ENCODE measurements at regions not wholly inside any gene's neighbourhood (a gene's known extent, or its start where the extent isn't known, plus 50 kb on each side); places are given as distances from the start of the nearest gene placed in this dataset.

DNA sequence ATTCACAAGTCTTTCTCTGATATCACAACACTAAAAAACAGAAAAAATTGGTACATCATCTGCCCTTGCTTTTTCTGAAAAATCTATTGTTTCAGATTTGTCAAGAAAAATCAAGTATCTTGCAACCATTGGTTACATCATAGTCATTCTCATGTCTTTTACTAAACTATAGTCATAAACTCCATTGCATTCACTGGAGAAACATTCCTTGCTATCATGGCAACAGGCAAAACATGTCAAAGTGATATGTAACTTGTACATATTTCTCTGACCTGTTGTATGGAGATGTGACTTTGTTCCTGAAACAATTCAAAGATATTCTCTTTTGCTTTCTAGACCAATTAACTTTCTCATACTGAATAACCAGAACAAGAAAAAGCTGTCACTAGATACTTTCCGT, 121.9 kb upstream of the ANK2 start:
- Histone ChIP-seq H3K9ac (ENCODE audit: low read depth in 1 of 2, low read length in 2 of 2) (no peak overlapping the region), H3K27ac (ENCODE audit: low read depth, low read length) (no peak overlapping the region), H3K27me3 (ENCODE audit: control insufficient read depth in 1 of 2, insufficient read depth in 2 of 2, low read length in 2 of 2) (no peaks in the 10 kb centered on the region), H3K4me1 (ENCODE audit: control insufficient read depth in 1 of 2, insufficient read depth in 2 of 2, low read length in 2 of 2) (no peaks in the 10 kb centered on the region), H3K4me3 (ENCODE audit: low read depth in 1 of 2, low read length in 2 of 2) (no peak overlapping the region), H3K9me3 (ENCODE audit: control insufficient read depth in 1 of 2, low read length in 2 of 2) (no peaks in the 10 kb centered on the region), H3K36me3 (ENCODE audit: control insufficient read depth in 1 of 2, insufficient read depth in 2 of 2, low read length in 2 of 2) (no peaks in the 10 kb centered on the region)

DNA sequence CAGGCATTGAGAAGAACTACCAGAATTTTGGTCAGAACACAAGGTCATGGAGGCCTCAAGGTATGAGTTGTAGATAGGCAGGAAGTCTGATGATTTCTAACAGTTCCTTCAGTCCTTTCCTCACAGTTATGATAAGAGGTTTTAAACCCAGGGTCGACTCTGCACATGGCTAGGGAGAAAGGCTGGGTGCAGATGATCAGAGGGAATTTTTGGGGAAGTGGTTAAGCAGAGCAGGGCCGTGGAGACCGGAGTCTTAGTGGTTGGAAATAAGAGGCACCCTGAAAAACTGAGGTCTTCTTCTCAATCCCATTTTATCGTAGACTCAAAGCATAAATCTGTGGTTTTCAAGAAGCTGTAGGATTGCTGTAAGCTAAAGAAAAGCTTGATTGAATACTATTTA, 118.5 kb upstream of the ANK2 start:
- Histone ChIP-seq H3K9ac (ENCODE audit: low read depth in 1 of 2, low read length in 2 of 2) (no peak overlapping the region), H3K27ac (ENCODE audit: low read depth, low read length) (no peak overlapping the region), H3K36me3 (ENCODE audit: control insufficient read depth in 1 of 2, insufficient read depth in 2 of 2, low read length in 2 of 2) (no peaks in the 10 kb centered on the region), H3K4me3 (ENCODE audit: low read depth in 1 of 2, low read length in 2 of 2) (no peak overlapping the region), H3K9me3 (ENCODE audit: control insufficient read depth in 1 of 2, low read length in 2 of 2) (no peaks in the 10 kb centered on the region), H3K27me3 (ENCODE audit: control insufficient read depth in 1 of 2, insufficient read depth in 2 of 2, low read length in 2 of 2) (no peaks in the 10 kb centered on the region), H3K4me1 (ENCODE audit: control insufficient read depth in 1 of 2, insufficient read depth in 2 of 2, low read length in 2 of 2) (no peaks in the 10 kb centered on the region)

- Histone ChIP-seq H3K36me3 (ENCODE audit: control insufficient read depth in 1 of 2, insufficient read depth in 2 of 2, low read length in 2 of 2) (no peaks in the 10 kb centered on the region), H3K27ac (ENCODE audit: low read depth, low read length) (no peak overlapping the region), H3K27me3 (ENCODE audit: control insufficient read depth in 1 of 2, insufficient read depth in 2 of 2, low read length in 2 of 2) (no peaks in the 10 kb centered on the region), H3K9ac (ENCODE audit: low read depth in 1 of 2, low read length in 2 of 2) (no peak overlapping the region), H3K4me3 (ENCODE audit: low read depth in 1 of 2, low read length in 2 of 2) (no peak overlapping the region), H3K4me1 (ENCODE audit: control insufficient read depth in 1 of 2, insufficient read depth in 2 of 2, low read length in 2 of 2) (no peaks in the 10 kb centered on the region), H3K9me3 (ENCODE audit: control insufficient read depth in 1 of 2, low read length in 2 of 2) (no peaks in the 10 kb centered on the region)
Measured at GRCh38 chr4:112933790-112934189, 115.7 kb upstream of the ANK2 start.

GRCh38 chr4:112938461-112939058, 110.9 kb upstream of the ANK2 start:
- Histone ChIP-seq H3K27me3 (ENCODE audit: control insufficient read depth in 1 of 2, insufficient read depth in 2 of 2, low read length in 2 of 2) (no peaks in the 10 kb centered on the region), H3K9ac (ENCODE audit: low read depth in 1 of 2, low read length in 2 of 2) (no peak overlapping the region), H3K4me1 (ENCODE audit: control insufficient read depth in 1 of 2, insufficient read depth in 2 of 2, low read length in 2 of 2) (no peaks in the 10 kb centered on the region), H3K36me3 (ENCODE audit: control insufficient read depth in 1 of 2, insufficient read depth in 2 of 2, low read length in 2 of 2) (no peaks in the 10 kb centered on the region), H3K9me3 (ENCODE audit: control insufficient read depth in 1 of 2, low read length in 2 of 2) (no peaks in the 10 kb centered on the region), H3K27ac (ENCODE audit: low read depth, low read length) (no peak overlapping the region), H3K4me3 (ENCODE audit: low read depth in 1 of 2, low read length in 2 of 2) (no peak overlapping the region)

GRCh38 chr4:112939901-112940300, 109.6 kb upstream of the ANK2 start:
- H3K9me3 ChIP-seq (ENCODE audit: control insufficient read depth in 1 of 2, low read length in 2 of 2): no peaks in the 10 kb centered on the region
- no peaks in the 10 kb centered on the region for H3K36me3 ChIP-seq (ENCODE audit: control insufficient read depth in 1 of 2, insufficient read depth in 2 of 2, low read length in 2 of 2)
- no peak overlapping the region for H3K4me3 ChIP-seq (ENCODE audit: low read depth in 1 of 2, low read length in 2 of 2)
- H3K27me3 ChIP-seq (ENCODE audit: control insufficient read depth in 1 of 2, insufficient read depth in 2 of 2, low read length in 2 of 2): no peaks in the 10 kb centered on the region
- H3K4me1 ChIP-seq (ENCODE audit: control insufficient read depth in 1 of 2, insufficient read depth in 2 of 2, low read length in 2 of 2): no peaks in the 10 kb centered on the region
- no peak overlapping the region for H3K27ac ChIP-seq (ENCODE audit: low read depth, low read length)
- no peak overlapping the region for H3K9ac ChIP-seq (ENCODE audit: low read depth in 1 of 2, low read length in 2 of 2)

DNA sequence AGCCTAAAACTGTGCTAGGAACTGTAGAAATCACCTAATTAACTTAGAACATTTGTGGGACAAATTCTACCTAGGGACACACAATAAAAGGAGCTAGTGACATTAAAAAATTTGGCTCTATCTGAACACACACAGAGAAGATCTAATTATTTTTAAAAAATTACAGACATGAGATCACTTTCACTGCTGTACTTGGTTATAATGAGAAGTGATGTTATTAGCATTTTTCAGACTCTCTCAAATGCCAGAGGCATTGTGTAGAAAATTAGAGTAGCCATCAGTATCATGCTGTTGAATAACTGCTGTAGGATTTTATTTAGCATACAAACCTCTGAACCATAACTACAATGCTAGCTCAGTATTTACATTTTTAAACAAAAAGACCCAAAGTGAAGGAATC, 109.1 kb upstream of the ANK2 start:
- no peaks in the 10 kb centered on the region for H3K27me3 ChIP-seq (ENCODE audit: control insufficient read depth in 1 of 2, insufficient read depth in 2 of 2, low read length in 2 of 2)
- H3K27ac ChIP-seq (ENCODE audit: low read depth, low read length): no peak overlapping the region
- H3K36me3 ChIP-seq (ENCODE audit: control insufficient read depth in 1 of 2, insufficient read depth in 2 of 2, low read length in 2 of 2): no peaks in the 10 kb centered on the region
- H3K4me1 ChIP-seq (ENCODE audit: control insufficient read depth in 1 of 2, insufficient read depth in 2 of 2, low read length in 2 of 2): no peaks in the 10 kb centered on the region
- H3K9me3 ChIP-seq (ENCODE audit: control insufficient read depth in 1 of 2, low read length in 2 of 2): no peaks in the 10 kb centered on the region
- no peak overlapping the region for H3K9ac ChIP-seq (ENCODE audit: low read depth in 1 of 2, low read length in 2 of 2)
- no peak overlapping the region for H3K4me3 ChIP-seq (ENCODE audit: low read depth in 1 of 2, low read length in 2 of 2)

GRCh38 chr4:112942077-112942476, 107.4 kb upstream of the ANK2 start:
- Histone ChIP-seq H3K27ac (ENCODE audit: low read depth, low read length) (no peak overlapping the region), H3K36me3 (ENCODE audit: control insufficient read depth in 1 of 2, insufficient read depth in 2 of 2, low read length in 2 of 2) (no peaks in the 10 kb centered on the region), H3K4me1 (ENCODE audit: control insufficient read depth in 1 of 2, insufficient read depth in 2 of 2, low read length in 2 of 2) (no peaks in the 10 kb centered on the region)

GRCh38 chr4:112942997-112943396, 106.5 kb upstream of the ANK2 start:
- no peaks in the 10 kb centered on the region for H3K36me3 ChIP-seq (ENCODE audit: control insufficient read depth in 1 of 2, insufficient read depth in 2 of 2, low read length in 2 of 2)
- no peak overlapping the region for H3K9ac ChIP-seq (ENCODE audit: low read depth in 1 of 2, low read length in 2 of 2)
- H3K27me3 ChIP-seq (ENCODE audit: control insufficient read depth in 1 of 2, insufficient read depth in 2 of 2, low read length in 2 of 2): no peaks in the 10 kb centered on the region
- no peaks in the 10 kb centered on the region for H3K4me1 ChIP-seq (ENCODE audit: control insufficient read depth in 1 of 2, insufficient read depth in 2 of 2, low read length in 2 of 2)
- H3K4me3 ChIP-seq (ENCODE audit: low read depth in 1 of 2, low read length in 2 of 2): no peak overlapping the region
- H3K27ac ChIP-seq (ENCODE audit: low read depth, low read length): no peak overlapping the region
- no peaks in the 10 kb centered on the region for H3K9me3 ChIP-seq (ENCODE audit: control insufficient read depth in 1 of 2, low read length in 2 of 2)

More at GRCh38 chr4:112942077-112942476, 107.4 kb upstream of the ANK2 start:
- H3K9ac ChIP-seq (ENCODE audit: low read depth in 1 of 2, low read length in 2 of 2): no peak overlapping the region
- H3K27me3 ChIP-seq (ENCODE audit: control insufficient read depth in 1 of 2, insufficient read depth in 2 of 2, low read length in 2 of 2): no peaks in the 10 kb centered on the region
- H3K4me3 ChIP-seq (ENCODE audit: low read depth in 1 of 2, low read length in 2 of 2): no peak overlapping the region
- H3K9me3 ChIP-seq (ENCODE audit: control insufficient read depth in 1 of 2, low read length in 2 of 2): no peaks in the 10 kb centered on the region

DNA sequence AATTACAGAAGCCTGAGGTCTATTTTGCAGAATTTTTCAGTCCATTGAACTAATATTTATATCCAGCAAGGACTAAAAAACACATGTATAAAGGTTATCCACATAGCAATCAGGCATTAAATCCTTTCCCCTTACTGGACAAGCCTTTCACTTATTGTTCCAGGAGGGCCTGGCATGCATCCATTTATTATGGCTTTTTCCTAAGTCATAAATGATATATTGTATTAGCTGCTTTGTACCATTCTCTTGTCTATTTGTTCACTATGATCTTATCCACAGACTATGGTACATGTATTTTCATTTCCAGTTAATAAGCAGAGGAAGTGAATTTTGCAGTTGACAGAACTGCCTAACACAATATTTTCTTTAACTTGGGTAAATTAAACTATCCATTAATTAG, 105.4 kb upstream of the ANK2 start:
- Histone ChIP-seq H3K9me3 (ENCODE audit: control insufficient read depth in 1 of 2, low read length in 2 of 2) (no peaks in the 10 kb centered on the region), H3K27ac (ENCODE audit: low read depth, low read length) (no peak overlapping the region), H3K36me3 (ENCODE audit: control insufficient read depth in 1 of 2, insufficient read depth in 2 of 2, low read length in 2 of 2) (no peaks in the 10 kb centered on the region), H3K9ac (ENCODE audit: low read depth in 1 of 2, low read length in 2 of 2) (no peak overlapping the region), H3K4me1 (ENCODE audit: control insufficient read depth in 1 of 2, insufficient read depth in 2 of 2, low read length in 2 of 2) (no peaks in the 10 kb centered on the region), H3K27me3 (ENCODE audit: control insufficient read depth in 1 of 2, insufficient read depth in 2 of 2, low read length in 2 of 2) (no peaks in the 10 kb centered on the region), H3K4me3 (ENCODE audit: low read depth in 1 of 2, low read length in 2 of 2) (no peak overlapping the region)

- H3K36me3 ChIP-seq (ENCODE audit: control insufficient read depth in 1 of 2, insufficient read depth in 2 of 2, low read length in 2 of 2): no peaks in the 10 kb centered on the region
- no peak overlapping the region for H3K27ac ChIP-seq (ENCODE audit: low read depth, low read length)
- H3K4me3 ChIP-seq (ENCODE audit: low read depth in 1 of 2, low read length in 2 of 2): no peak overlapping the region
- no peaks in the 10 kb centered on the region for H3K27me3 ChIP-seq (ENCODE audit: control insufficient read depth in 1 of 2, insufficient read depth in 2 of 2, low read length in 2 of 2)
- no peaks in the 10 kb centered on the region for H3K9me3 ChIP-seq (ENCODE audit: control insufficient read depth in 1 of 2, low read length in 2 of 2)
- no peak overlapping the region for H3K9ac ChIP-seq (ENCODE audit: low read depth in 1 of 2, low read length in 2 of 2)
- no peaks in the 10 kb centered on the region for H3K4me1 ChIP-seq (ENCODE audit: control insufficient read depth in 1 of 2, insufficient read depth in 2 of 2, low read length in 2 of 2)
Measured at GRCh38 chr4:112946127-112946526, 103.3 kb upstream of the ANK2 start.

DNA sequence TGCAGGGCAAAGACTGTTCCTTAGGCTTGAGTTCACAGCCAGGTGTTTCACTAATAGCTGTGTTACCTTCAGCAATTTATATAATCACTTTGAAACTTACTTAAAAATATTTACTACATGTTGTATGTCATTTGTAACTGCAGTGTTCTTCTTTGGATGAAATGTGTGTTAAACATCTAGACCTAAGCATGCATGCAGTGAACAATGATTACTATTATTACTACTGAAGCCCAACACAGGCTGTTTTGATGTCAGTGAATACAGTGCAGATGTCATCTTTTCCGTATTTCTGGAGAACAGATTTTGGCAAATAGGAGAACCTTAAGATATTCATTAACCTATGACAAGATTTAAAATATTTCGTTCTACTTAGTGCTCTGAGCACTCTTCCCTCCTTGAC, 101.8 kb upstream of the ANK2 start:
- Histone ChIP-seq H3K27me3 (ENCODE audit: control insufficient read depth in 1 of 2, insufficient read depth in 2 of 2, low read length in 2 of 2) (no peaks in the 10 kb centered on the region), H3K36me3 (ENCODE audit: control insufficient read depth in 1 of 2, insufficient read depth in 2 of 2, low read length in 2 of 2) (no peaks in the 10 kb centered on the region), H3K27ac (ENCODE audit: low read depth, low read length) (no peak overlapping the region), H3K4me1 (ENCODE audit: control insufficient read depth in 1 of 2, insufficient read depth in 2 of 2, low read length in 2 of 2) (no peaks in the 10 kb centered on the region), H3K9ac (ENCODE audit: low read depth in 1 of 2, low read length in 2 of 2) (no peak overlapping the region), H3K9me3 (ENCODE audit: control insufficient read depth in 1 of 2, low read length in 2 of 2) (no peaks in the 10 kb centered on the region), H3K4me3 (ENCODE audit: low read depth in 1 of 2, low read length in 2 of 2) (no peak overlapping the region)
